PC-9 (cell line): ENCODE measurements at regions not wholly inside any gene's neighbourhood (a gene's known extent, or its start where the extent isn't known, plus 50 kb on each side); places are given as distances from the start of the nearest gene placed in this dataset.

Source experiments
- BruUV-seq: library from RNA; stranded (reverse); fragments of 400-500 nt; replicated peaks from 2 replicates; lab custom pipeline; 2021; lab: Mats Ljungman, UMichigan
- CTCF ChIA-PET: fragments of 300-600 bp; sonication (Branson Sonifier 250); formaldehyde crosslinking; loops from one replicate; lab custom pipeline; 2022; ENCODE audit warnings: antibody characterized with exemption; lab: Charles Lee
- POLR2A ChIA-PET: fragments of 300-600 bp; sonication (Branson Sonifier 250); formaldehyde crosslinking; loops from one replicate; lab custom pipeline; 2022; ENCODE audit warnings: antibody characterized with exemption; ENCODE audit not compliant: unreplicated experiment; lab: Charles Lee
- DNase-seq, 2 experiments: peaks; one replicate each; pipeline versions ENCODE4 v3.0.0 to v3.0.0-alpha.2; 2015 to 2022; ENCODE audit warnings: mixed read lengths in 1 of 2
- H2AFZ ChIP-seq: fragments of 200-600 bp; sonication (generic); 2 replicates; pipeline ENCODE4 v1.8.1; 2017; ENCODE audit warnings: antibody characterized with exemption
- H3F3A ChIP-seq: fragments of 200-600 bp; sonication (generic); 2 replicates; pipeline ENCODE4 v1.8.1; 2017; ENCODE audit warnings: antibody characterized with exemption, mild to moderate bottlenecking, low read depth; ENCODE audit not compliant: insufficient read depth
- H3K27ac ChIP-seq: fragments of 200-600 bp; sonication (generic); 2 replicates; pipeline ENCODE4 v1.6.1; 2016; ENCODE audit warnings: mixed run types
- H3K27me3 ChIP-seq: fragments of 200-600 bp; sonication (generic); 2 replicates; pipeline ENCODE4 v1.6.1; 2016; ENCODE audit warnings: low read depth, mixed run types; ENCODE audit not compliant: insufficient read depth
- H3K36me3 ChIP-seq: fragments of 200-600 bp; sonication (generic); 2 replicates; pipeline ENCODE4 v1.6.1; 2016; ENCODE audit warnings: low read depth, mixed run types
- H3K4me1 ChIP-seq: fragments of 200-600 bp; sonication (generic); replicated peaks from 2 replicates; pipeline ENCODE4 v1.6.1; 2016; ENCODE audit warnings: mixed run types; ENCODE audit not compliant: insufficient read depth
- H3K4me2 ChIP-seq: fragments of 200-600 bp; sonication (generic); 2 replicates; pipeline ENCODE4 v1.6.1; 2017; ENCODE audit warnings: mixed run types
- H3K4me3 ChIP-seq: fragments of 200-600 bp; sonication (generic); 2 replicates; pipeline ENCODE4 v1.6.1; 2016; ENCODE audit warnings: mixed run types
- H3K79me2 ChIP-seq: fragments of 200-600 bp; sonication (generic); 2 replicates; pipeline ENCODE4 v1.6.1; 2017; ENCODE audit warnings: low read depth, mixed run types
- H3K9me2 ChIP-seq: fragments of 200-600 bp; sonication (generic); 2 replicates; pipeline ENCODE4 v1.8.1; 2017; ENCODE audit warnings: mild to moderate bottlenecking; ENCODE audit not compliant: insufficient read depth
- H3K9me3 ChIP-seq: fragments of 200-600 bp; sonication (generic); 2 replicates; pipeline ENCODE4 v1.8.1; 2016; ENCODE audit warnings: low read depth; ENCODE audit not compliant: insufficient read depth
- H4K20me1 ChIP-seq: fragments of 200-600 bp; sonication (generic); 2 replicates; pipeline ENCODE4 v1.8.1; 2017; ENCODE audit not compliant: insufficient read depth
- CTCF ChIP-seq: fragments of 200-600 bp; sonication (generic); conservative IDR thresholded peaks from 2 replicates; pipeline ENCODE4 v1.6.1; 2017; ENCODE audit warnings: mixed run types, antibody characterized with exemption, mild to moderate bottlenecking, moderate library complexity
- EZH2 ChIP-seq: fragments of 200-600 bp; sonication (generic); IDR thresholded peaks from 2 replicates; pipeline ENCODE4 v1.8.0; 2017; ENCODE audit warnings: antibody characterized with exemption, low read depth
- intact Hi-C: fragments of 100-400 bp; cut with micrococcal nuclease; formaldehyde crosslinking; loops from one replicate; pipeline ENCODE4 v1.10.0; 2022; ENCODE audit not compliant: unreplicated experiment

- Histone ChIP-seq H3K79me2 (no peaks in the 10 kb centered on the region), H3K9me2 (no peaks in the 10 kb centered on the region), H4K20me1 (no peaks in the 10 kb centered on the region), H3K9me3 (no peaks in the 10 kb centered on the region), H3K36me3 (no peaks in the 10 kb centered on the region), H3K27me3 (no peaks in the 10 kb centered on the region), H2AFZ (no peak overlapping the region), H3K4me1 (peaks cover 10% of the 10 kb centered on the region), H3K27ac (no peak overlapping the region), H3K4me3 (no peak overlapping the region), H3F3A (no peaks in the 10 kb centered on the region), H3K4me2 (no peak overlapping the region)
- POLR2A ChIA-PET: no interaction called here
- no peak for DNase-seq
- no TSS peak for BruUV-seq
- CTCF ChIA-PET: no interaction called here
- intact Hi-C loops: no loop called here
- TF ChIP-seq CTCF (no peak), EZH2 (no peak)
Observed at GRCh38 chr6:3900744-3901336, 51.7 kb downstream of the FAM50B start.

- Histone ChIP-seq H4K20me1 (no peaks in the 10 kb centered on the region), H3K36me3 (no peaks in the 10 kb centered on the region), H3K4me2 (no peak overlapping the region), H3F3A (no peaks in the 10 kb centered on the region), H3K79me2 (no peaks in the 10 kb centered on the region), H3K9me2 (no peaks in the 10 kb centered on the region), H3K27me3 (no peaks in the 10 kb centered on the region), H3K4me3 (no peak overlapping the region), H3K9me3 (no peaks in the 10 kb centered on the region), H3K27ac (no peak overlapping the region), H2AFZ (no peak overlapping the region), H3K4me1 (peaks cover 10% of the 10 kb centered on the region)
- CTCF ChIA-PET: no interaction called here
- intact Hi-C loops: no loop called here
- POLR2A ChIA-PET: interaction anchor here (0.6 kb wide), 1 partner anchor 77 kb away, joined by 6 read pairs; no protein-coding TSS in a partner anchor
- BruUV-seq: no TSS peak
- TF ChIP-seq EZH2 (no peak), CTCF (no peak)
- DNase-seq: no peak
Observed at GRCh38 chr6:3902871-3903648, 53.9 kb downstream of the FAM50B start.

- no peaks in the 10 kb centered on the region for H3F3A ChIP-seq
- no peak overlapping the region for H3K27ac ChIP-seq
- H2AFZ ChIP-seq: no peak overlapping the region
- intact Hi-C loops: no loop called here
- peaks cover 10% of the 10 kb centered on the region for H3K4me1 ChIP-seq
- ChIA-PET POLR2A (no interaction called here), CTCF (no interaction called here)
- H3K27me3 ChIP-seq: no peaks in the 10 kb centered on the region
- H4K20me1 ChIP-seq: no peaks in the 10 kb centered on the region
- no peaks in the 10 kb centered on the region for H3K36me3 ChIP-seq
- DNase-seq: no peak
- H3K9me2 ChIP-seq: no peaks in the 10 kb centered on the region
- BruUV-seq: no TSS peak
- TF ChIP-seq EZH2: no peak
- TF ChIP-seq CTCF: no peak
- no peaks in the 10 kb centered on the region for H3K79me2 ChIP-seq
- no peak overlapping the region for H3K4me3 ChIP-seq
- H3K9me3 ChIP-seq: no peaks in the 10 kb centered on the region
- H3K4me2 ChIP-seq: no peak overlapping the region
Observed at GRCh38 chr6:3904518-3904917, 55.3 kb downstream of the FAM50B start.
